ENCODE measurements at regions not wholly inside any gene's neighbourhood (a gene's known extent, or its start where the extent isn't known, plus 50 kb on each side); places are given as distances from the start of the nearest gene placed in this dataset.

DNA sequence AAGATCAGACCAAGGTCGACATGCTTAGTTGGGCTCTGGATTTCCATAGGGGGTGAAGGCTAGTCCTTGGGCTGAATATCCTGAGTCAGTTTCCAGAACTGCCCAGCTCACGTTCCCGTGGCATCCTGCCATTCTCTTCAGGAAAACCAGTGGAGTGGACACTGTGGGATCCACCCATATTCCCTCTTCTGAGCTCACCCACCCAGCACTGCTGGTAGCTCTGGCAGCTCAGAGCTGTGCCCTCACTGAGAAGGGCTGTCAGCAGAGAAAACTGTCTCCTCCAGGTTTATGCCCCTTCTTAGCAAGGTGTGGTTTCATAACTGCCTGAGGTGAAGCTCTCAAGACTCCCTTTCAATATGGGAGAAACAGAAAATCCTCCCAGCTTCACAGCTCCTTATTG lies 111.7 kb downstream of the GGTLC2 start:
- TF ChIP-seq, protein P1, sequence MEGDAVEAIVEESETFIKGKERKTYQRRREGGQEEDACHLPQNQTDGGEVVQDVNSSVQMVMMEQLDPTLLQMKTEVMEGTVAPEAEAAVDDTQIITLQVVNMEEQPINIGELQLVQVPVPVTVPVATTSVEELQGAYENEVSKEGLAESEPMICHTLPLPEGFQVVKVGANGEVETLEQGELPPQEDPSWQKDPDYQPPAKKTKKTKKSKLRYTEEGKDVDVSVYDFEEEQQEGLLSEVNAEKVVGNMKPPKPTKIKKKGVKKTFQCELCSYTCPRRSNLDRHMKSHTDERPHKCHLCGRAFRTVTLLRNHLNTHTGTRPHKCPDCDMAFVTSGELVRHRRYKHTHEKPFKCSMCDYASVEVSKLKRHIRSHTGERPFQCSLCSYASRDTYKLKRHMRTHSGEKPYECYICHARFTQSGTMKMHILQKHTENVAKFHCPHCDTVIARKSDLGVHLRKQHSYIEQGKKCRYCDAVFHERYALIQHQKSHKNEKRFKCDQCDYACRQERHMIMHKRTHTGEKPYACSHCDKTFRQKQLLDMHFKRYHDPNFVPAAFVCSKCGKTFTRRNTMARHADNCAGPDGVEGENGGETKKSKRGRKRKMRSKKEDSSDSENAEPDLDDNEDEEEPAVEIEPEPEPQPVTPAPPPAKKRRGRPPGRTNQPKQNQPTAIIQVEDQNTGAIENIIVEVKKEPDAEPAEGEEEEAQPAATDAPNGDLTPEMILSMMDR (IDR thresholded peaks at IDR 0.05) = no peak
- TF ChIP-seq POLR2A (IDR thresholded peaks at IDR 0.05) (no peak), POLR2AphosphoS5 (IDR thresholded peaks at IDR 0.05) (no peak)
